Endothelial cell of umbilical vein (primary cell): ENCODE measurements at regions not wholly inside any gene's neighbourhood (a gene's known extent, or its start where the extent isn't known, plus 50 kb on each side); places are given as distances from the start of the nearest gene placed in this dataset.

Experiments
- BruUV-seq: library from RNA; stranded (reverse); fragments of 400-500 nt; replicated peaks from 2 replicates; lab custom pipeline; 2021; lab: Mats Ljungman, UMichigan
- CTCF ChIA-PET: fragments of 300-600, 350-600 bp; sonication (Branson Sonifier 250); formaldehyde crosslinking; loops from one replicate; lab custom pipeline; 2021; ENCODE audit warnings: antibody characterized with exemption, inconsistent platforms; lab: Charles Lee
- POLR2A ChIA-PET: fragments of 300-600, 350-600 bp; sonication (Branson Sonifier 250); formaldehyde crosslinking; loops from one replicate; lab custom pipeline; 2021; ENCODE audit warnings: antibody characterized with exemption, inconsistent platforms; lab: Charles Lee
- DNase-seq: peaks from one replicate; pipeline ENCODE4 v3.0.0-alpha.2; 2011; ENCODE audit warnings: low read depth, low spot score
- FAIRE-seq: peaks from 2 replicates; lab custom pipeline; 2011; peaks lifted over from hg19 to GRCh38; lab: Jason Lieb, UNC
- H2AFZ ChIP-seq: 2 replicates; pipeline ENCODE4 v1.6.0; 2012; ENCODE audit warnings: low read depth, low read length, control low read depth, inconsistent platforms
- H3K27ac ChIP-seq: 2 replicates; pipeline ENCODE4 v1.5.1; 2011; ENCODE audit warnings: low read depth, mild to moderate bottlenecking, control low read depth, low read length, moderate library complexity; ENCODE audit not compliant: insufficient read depth
- H3K27me3 ChIP-seq, 2 experiments: 2 replicates each; pipeline versions ENCODE4 v1.6.0 to v1.6.1; 2011; ENCODE audit warnings: low read length in 2 of 2, mixed read lengths in 1 of 2; ENCODE audit not compliant: control insufficient read depth in 2 of 2, insufficient read depth in 2 of 2
- H3K36me3 ChIP-seq, 2 experiments: 2 replicates in 1 of 2; 3 replicates in 1 of 2; pipeline ENCODE4 v1.5.1; 2011; ENCODE audit warnings: low read length in 2 of 2, mild to moderate bottlenecking in 1 of 2, moderate library complexity in 1 of 2; ENCODE audit not compliant: control insufficient read depth in 2 of 2, insufficient read depth in 2 of 2; ENCODE audit errors: extremely low read depth in 1 of 2
- H3K4me1 ChIP-seq: 3 replicates; pipeline ENCODE4 v1.5.1; 2011; ENCODE audit warnings: mild to moderate bottlenecking, low read length; ENCODE audit not compliant: control insufficient read depth, insufficient read depth; ENCODE audit errors: extremely low read depth
- H3K4me2 ChIP-seq: 2 replicates; pipeline ENCODE4 v1.6.1; 2011; ENCODE audit warnings: low read length, control low read depth, mixed read lengths; ENCODE audit not compliant: insufficient read depth
- H3K4me3 ChIP-seq, 3 experiments: fragments of 200-600 bp in 1 of 3; sonication (generic), shearing (Covaris generic) in 1 of 3; replicated peaks in 1 of 3; 2 replicates each; pipeline ENCODE4 v1.5.1; 2011 to 2016; ENCODE audit warnings: control low read depth in 3 of 3, low read length in 3 of 3, mild to moderate bottlenecking in 2 of 3, inconsistent platforms in 1 of 3, low read depth in 1 of 3, moderate library complexity in 1 of 3; ENCODE audit not compliant: insufficient read depth in 1 of 3
- H3K79me2 ChIP-seq: 2 replicates; pipeline ENCODE4 v1.6.0; 2012; ENCODE audit warnings: low read length, inconsistent platforms; ENCODE audit not compliant: control insufficient read depth, insufficient read depth
- H3K9ac ChIP-seq: replicated peaks from 2 replicates; pipeline ENCODE3; 2011; ENCODE audit warnings: low read length, control low read depth; ENCODE audit not compliant: insufficient read depth; ENCODE audit errors: extremely low read depth
- H3K9me1 ChIP-seq: replicated peaks from 3 replicates; pipeline ENCODE4 v1.6.0; 2011; ENCODE audit warnings: mild to moderate bottlenecking, low read length; ENCODE audit not compliant: control insufficient read depth, insufficient read depth; ENCODE audit errors: extremely low read depth
- H3K9me3 ChIP-seq: replicated peaks from 2 replicates; pipeline ENCODE4 v1.5.1; 2012; ENCODE audit warnings: low read length, inconsistent platforms; ENCODE audit not compliant: control insufficient read depth, insufficient read depth
- H4K20me1 ChIP-seq: replicated peaks from 2 replicates; pipeline ENCODE3; 2011; ENCODE audit warnings: mild to moderate bottlenecking, low read length; ENCODE audit not compliant: control insufficient read depth, insufficient read depth; ENCODE audit errors: extremely low read depth
- CTCF ChIP-seq, 2 donors: IDR thresholded peaks; 1 replicate in 1 of 2; 2 replicates in 1 of 2; pipeline ENCODE4 v1.5.1; 2011; ENCODE audit warnings: low read length in 2 of 2, mild to moderate bottlenecking in 2 of 2, moderate library complexity in 2 of 2, control low read depth in 1 of 2, inconsistent platforms in 1 of 2, low read depth in 1 of 2; ENCODE audit not compliant: insufficient read depth in 1 of 2; ENCODE audit errors: extremely low read depth in 1 of 2
- EZH2 ChIP-seq: IDR thresholded peaks from 2 replicates; pipeline ENCODE4 v1.6.1; 2012; ENCODE audit warnings: borderline replicate concordance, low read depth, mild to moderate bottlenecking, moderate library complexity, low read length, inconsistent platforms; ENCODE audit not compliant: severe bottlenecking
- FOS ChIP-seq: IDR thresholded peaks from 2 replicates; pipeline ENCODE4 v1.6.1; 2011; ENCODE audit warnings: mild to moderate bottlenecking, low read length, moderate library complexity, borderline replicate concordance; ENCODE audit not compliant: insufficient read depth
- GATA2 ChIP-seq: IDR thresholded peaks from 2 replicates; pipeline ENCODE4 v1.7.0; 2011; ENCODE audit warnings: low read depth, mild to moderate bottlenecking, moderate library complexity, mixed read lengths, low read length; ENCODE audit not compliant: insufficient read length, insufficient read depth
- JUN ChIP-seq: IDR thresholded peaks from 2 replicates; pipeline ENCODE4 v1.6.1; 2011; ENCODE audit warnings: borderline replicate concordance, low read depth; ENCODE audit not compliant: insufficient read length, insufficient read depth
- MYC ChIP-seq: IDR thresholded peaks from one replicate; pipeline ENCODE4 v1.6.1; 2011; ENCODE audit warnings: mild to moderate bottlenecking, low read depth, low read length
- POLR2A ChIP-seq: IDR thresholded peaks from 2 replicates; pipeline ENCODE4 v1.6.1; 2012; ENCODE audit warnings: low read depth, mild to moderate bottlenecking, control low read depth, low read length
- POLR2AphosphoS5 ChIP-seq: IDR thresholded peaks from 2 replicates; pipeline ENCODE4 v1.6.1; 2012; ENCODE audit warnings: low read depth, mild to moderate bottlenecking, control low read depth, low read length, moderate library complexity; ENCODE audit not compliant: insufficient read depth
- dilution Hi-C: fragments of 300-500 bp; cut with MboI; formaldehyde crosslinking; loops from one replicate; pipeline ENCODE4 v1.15.0; 2019; ENCODE audit warnings: low sequenced_read_pairs; ENCODE audit not compliant: extremely low pct_ligation_motif_present
- intact Hi-C: fragments of 100-400 bp; cut with micrococcal nuclease; formaldehyde crosslinking; loops from one replicate; pipeline ENCODE4 v1.10.0; 2022
- TF ChIP-seq, protein P1 (sequence below): IDR thresholded peaks from 2 replicates; pipeline ENCODE4 v1.6.1; 2011; ENCODE audit not compliant: insufficient read depth, insufficient read length

GRCh38 chr10:78850644-78851435, 217.9 kb upstream of the ZMIZ1 start:
- peaks cover 0 to 7% of the 10 kb centered on the region in 2 experiments for H3K27me3 ChIP-seq
- H3K4me1 ChIP-seq = no peaks in the 10 kb centered on the region
- H3K27ac ChIP-seq = no peak overlapping the region
- no peak overlapping the region for H3K4me2 ChIP-seq
- H3K79me2 ChIP-seq = no peaks in the 10 kb centered on the region
- POLR2A ChIA-PET = no interaction called here
- dilution Hi-C loops = no loop called here
- H4K20me1 ChIP-seq = no peaks in the 10 kb centered on the region
- H3K9ac ChIP-seq = no peak overlapping the region
- H3K9me1 ChIP-seq = no peaks in the 10 kb centered on the region
- no peak overlapping the region for H3K4me3 ChIP-seq
- H2AFZ ChIP-seq = no peak overlapping the region
- no TSS peak for BruUV-seq
- DNase-seq (no peak), FAIRE-seq (no peak)
- CTCF ChIA-PET = interaction anchor here (3.4 kb wide), 1 partner anchor 345 kb away, joined by 19 read pairs; no protein-coding TSS in a partner anchor
- intact Hi-C loops = no loop called here
- no peaks in the 10 kb centered on the region for H3K36me3 ChIP-seq
- TF ChIP-seq FOS = no peak
- no peak for TF ChIP-seq JUN
- TF ChIP-seq GATA2 = no peak
- no peak for TF ChIP-seq MYC
- TF ChIP-seq, protein P1, sequence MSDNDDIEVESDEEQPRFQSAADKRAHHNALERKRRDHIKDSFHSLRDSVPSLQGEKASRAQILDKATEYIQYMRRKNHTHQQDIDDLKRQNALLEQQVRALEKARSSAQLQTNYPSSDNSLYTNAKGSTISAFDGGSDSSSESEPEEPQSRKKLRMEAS = no peak
- no peak for TF ChIP-seq POLR2A
- TF ChIP-seq EZH2 = no peak
- TF ChIP-seq CTCF (IDR thresholded peaks at IDR 0.05; ENCODE audit: extremely low read depth in 1 of 2, insufficient read depth in 1 of 2, low read depth in 1 of 2, low read length in 2 of 2) = no peak
- TF ChIP-seq POLR2AphosphoS5 = no peak
- no peaks in the 10 kb centered on the region for H3K9me3 ChIP-seq
